Activated naive CD4-positive, alpha-beta T cell treated with anti-CD3 and anti-CD28 coated beads, Interleukin-2, amount 10 ng/mL, durations not matched to agents 7 days and 5 days (primary cell): ENCODE measurements at regions not wholly inside any gene's neighbourhood (a gene's known extent, or its start where the extent isn't known, plus 50 kb on each side); places are given as distances from the start of the nearest gene placed in this dataset.

Source experiments
- CTCF ChIA-PET: fragments of 350-600 bp; sonication (Branson Sonifier 250); formaldehyde crosslinking; loops from one replicate; lab custom pipeline; 2021; ENCODE audit warnings: antibody characterized with exemption; lab: Charles Lee
- DNase-seq: peaks from one replicate; pipeline ENCODE4 v3.0.0-alpha.2; 2020
- H3K27ac Mint-ChIP-seq: one replicate; pipeline ENCODE4 v1.8.0; 2021; ENCODE audit warnings: mild to moderate bottlenecking, moderate library complexity, mixed read lengths
- H3K27me3 Mint-ChIP-seq: one replicate; pipeline ENCODE4 v1.8.0; 2021; ENCODE audit warnings: mild to moderate bottlenecking, mixed read lengths
- H3K36me3 Mint-ChIP-seq: one replicate; pipeline ENCODE4 v1.8.0; 2021; ENCODE audit warnings: mixed read lengths
- H3K4me1 Mint-ChIP-seq: one replicate; pipeline ENCODE4 v1.8.0; 2021; ENCODE audit warnings: mixed read lengths
- H3K4me3 Mint-ChIP-seq: one replicate; pipeline ENCODE4 v1.8.0; 2021; ENCODE audit warnings: mild to moderate bottlenecking, moderate library complexity, mixed read lengths
- H3K9me3 Mint-ChIP-seq: one replicate; pipeline ENCODE4 v1.8.0; 2021; ENCODE audit warnings: mixed read lengths

DNA sequence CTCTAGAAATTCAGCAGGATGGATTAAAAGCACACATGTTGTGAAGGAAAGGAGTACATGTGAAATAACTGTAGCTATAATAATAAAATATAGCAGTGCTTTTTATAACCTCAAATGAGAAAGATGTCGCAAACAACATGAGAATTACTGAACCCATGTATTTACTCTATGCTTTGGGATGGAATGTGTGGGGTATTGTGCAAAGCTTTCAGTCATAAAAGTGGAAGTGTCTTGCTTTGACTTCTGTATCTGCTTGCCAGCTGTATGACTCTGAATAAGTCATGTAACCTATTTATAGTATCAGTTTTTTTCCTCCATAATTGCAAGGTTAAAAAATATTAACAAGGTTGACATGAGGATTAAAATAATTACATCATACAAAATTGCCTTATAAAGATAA is 519.3 kb upstream of the CADM2 start:
- CTCF ChIA-PET: no interaction called here
- peaks cover 10% of the 10 kb centered on the region for H3K9me3 Mint-ChIP-seq
- no peak for DNase-seq
- no peak overlapping the region for H3K27ac Mint-ChIP-seq
- H3K36me3 Mint-ChIP-seq: no peaks in the 10 kb centered on the region
- no peak overlapping the region for H3K4me3 Mint-ChIP-seq
- no peaks in the 10 kb centered on the region for H3K27me3 Mint-ChIP-seq
- H3K4me1 Mint-ChIP-seq: no peaks in the 10 kb centered on the region

DNA sequence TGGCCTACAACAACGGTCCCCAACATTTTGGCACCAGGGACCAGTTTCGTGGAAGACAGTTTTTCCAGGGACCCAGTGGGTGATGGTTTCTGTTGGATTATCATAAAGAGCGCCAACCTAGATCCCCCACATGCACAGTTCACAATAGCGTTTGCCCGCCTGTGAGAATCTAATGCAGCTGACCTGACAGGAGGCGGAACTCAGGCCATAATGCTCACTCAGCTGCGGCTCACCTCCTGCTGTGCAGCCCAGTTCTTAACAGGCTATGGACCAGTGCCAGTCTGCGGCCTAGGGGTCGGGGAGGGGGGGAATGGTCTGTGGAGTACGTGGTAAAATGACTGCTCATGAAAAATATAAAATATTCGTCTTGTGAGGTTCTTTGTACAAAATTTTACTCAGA is 518.5 kb upstream of the CADM2 start:
- Mint-ChIP-seq H3K4me1 (no peaks in the 10 kb centered on the region), H3K4me3 (no peak overlapping the region), H3K36me3 (no peaks in the 10 kb centered on the region), H3K9me3 (peaks cover 13% of the 10 kb centered on the region), H3K27me3 (no peaks in the 10 kb centered on the region), H3K27ac (no peak overlapping the region)
- CTCF ChIA-PET: no interaction called here
- DNase-seq: no peak

GRCh38 chr3:84442533-84442932 is 516.3 kb upstream of the CADM2 start:
- H3K27me3 Mint-ChIP-seq: no peaks in the 10 kb centered on the region
- H3K36me3 Mint-ChIP-seq: no peaks in the 10 kb centered on the region
- no peak for DNase-seq
- peaks cover 18% of the 10 kb centered on the region for H3K9me3 Mint-ChIP-seq
- no peak overlapping the region for H3K27ac Mint-ChIP-seq
- no peaks in the 10 kb centered on the region for H3K4me1 Mint-ChIP-seq
- H3K4me3 Mint-ChIP-seq: no peak overlapping the region
- CTCF ChIA-PET: no interaction called here

DNA sequence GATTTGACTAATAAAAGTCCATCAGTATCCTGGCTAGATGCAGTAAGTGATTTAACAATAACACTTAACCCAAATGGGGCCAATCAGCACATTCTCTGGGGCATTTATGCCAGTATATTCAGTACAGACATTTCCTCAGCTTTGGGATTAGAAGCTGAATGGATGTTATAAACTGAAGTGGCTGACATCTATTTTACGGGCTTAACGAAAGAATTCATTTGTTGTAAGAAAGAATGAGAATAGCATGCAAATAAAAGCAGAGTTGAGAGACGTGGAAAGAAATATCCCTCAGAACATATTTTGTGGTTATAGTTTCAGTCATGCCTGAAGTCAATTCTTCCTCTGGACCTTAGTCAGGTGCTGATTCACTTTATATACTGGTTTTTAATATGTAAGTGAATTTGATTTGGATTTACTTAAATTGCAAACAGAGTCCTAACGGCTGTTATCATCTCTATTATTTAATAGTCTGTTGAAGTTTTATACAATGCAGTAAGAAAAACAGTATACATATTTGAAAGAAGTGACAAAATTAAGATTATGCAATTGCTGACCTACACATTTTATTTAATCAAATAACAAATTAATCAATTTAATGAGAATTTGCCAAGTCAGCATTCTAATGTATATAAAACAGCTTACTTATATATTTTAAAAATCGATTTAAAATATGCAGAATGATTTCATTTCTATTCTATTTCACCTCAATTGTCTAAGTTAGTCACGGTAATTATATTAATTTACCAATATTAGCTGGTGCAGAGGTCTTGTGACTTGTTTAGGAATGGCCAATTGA is 513.9 kb upstream of the CADM2 start:
- CTCF ChIA-PET: no interaction called here
- H3K4me1 Mint-ChIP-seq: no peaks in the 10 kb centered on the region

GRCh38 chr3:84487296-84487695 is 471.5 kb upstream of the CADM2 start:
- Mint-ChIP-seq H3K27me3 (no peaks in the 10 kb centered on the region), H3K27ac (no peak overlapping the region), H3K4me1 (no peaks in the 10 kb centered on the region), H3K36me3 (no peaks in the 10 kb centered on the region), H3K4me3 (no peak overlapping the region), H3K9me3 (peaks cover 15% of the 10 kb centered on the region)
- DNase-seq: no peak
- CTCF ChIA-PET: no interaction called here

More for the DNA sequence above, 513.9 kb upstream of the CADM2 start:
- no peaks in the 10 kb centered on the region for H3K36me3 Mint-ChIP-seq
- no peaks in the 10 kb centered on the region for H3K27me3 Mint-ChIP-seq
- no peak overlapping the region for H3K4me3 Mint-ChIP-seq
- peaks cover 19% of the 10 kb centered on the region for H3K9me3 Mint-ChIP-seq
- DNase-seq: no peak
- no peak overlapping the region for H3K27ac Mint-ChIP-seq

DNA sequence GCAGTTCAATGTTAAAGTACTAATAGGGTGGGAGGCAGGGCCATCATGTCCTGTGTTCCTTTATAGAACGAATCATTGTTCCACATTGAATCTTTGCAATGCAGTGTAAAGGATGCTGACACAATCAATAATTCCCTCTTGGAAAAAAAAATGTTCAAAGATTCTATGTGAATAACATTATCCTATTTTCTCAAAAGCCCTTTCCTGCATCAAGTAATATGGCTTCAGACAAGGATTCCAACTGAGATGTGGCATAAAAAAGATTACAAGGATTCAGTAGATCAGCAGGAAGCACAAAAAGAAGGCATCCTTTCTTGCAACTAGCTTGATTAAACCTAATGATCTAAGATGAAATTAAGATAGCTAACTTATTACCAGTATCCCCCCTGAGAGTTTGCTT is 454.0 kb upstream of the CADM2 start:
- no peak overlapping the region for H3K4me3 Mint-ChIP-seq
- no peaks in the 10 kb centered on the region for H3K27me3 Mint-ChIP-seq
- no peaks in the 10 kb centered on the region for H3K4me1 Mint-ChIP-seq
- no peak for DNase-seq
- peaks cover 10% of the 10 kb centered on the region for H3K9me3 Mint-ChIP-seq
- CTCF ChIA-PET: no interaction called here
- H3K27ac Mint-ChIP-seq: no peak overlapping the region
- no peaks in the 10 kb centered on the region for H3K36me3 Mint-ChIP-seq

GRCh38 chr3:84510007-84510406 is 448.8 kb upstream of the CADM2 start:
- DNase-seq: no peak
- H3K36me3 Mint-ChIP-seq: no peaks in the 10 kb centered on the region
- H3K4me3 Mint-ChIP-seq: no peak overlapping the region
- no peaks in the 10 kb centered on the region for H3K27me3 Mint-ChIP-seq
- no peak overlapping the region for H3K27ac Mint-ChIP-seq
- no peaks in the 10 kb centered on the region for H3K4me1 Mint-ChIP-seq
- peaks cover 9% of the 10 kb centered on the region for H3K9me3 Mint-ChIP-seq
- CTCF ChIA-PET: no interaction called here

DNA sequence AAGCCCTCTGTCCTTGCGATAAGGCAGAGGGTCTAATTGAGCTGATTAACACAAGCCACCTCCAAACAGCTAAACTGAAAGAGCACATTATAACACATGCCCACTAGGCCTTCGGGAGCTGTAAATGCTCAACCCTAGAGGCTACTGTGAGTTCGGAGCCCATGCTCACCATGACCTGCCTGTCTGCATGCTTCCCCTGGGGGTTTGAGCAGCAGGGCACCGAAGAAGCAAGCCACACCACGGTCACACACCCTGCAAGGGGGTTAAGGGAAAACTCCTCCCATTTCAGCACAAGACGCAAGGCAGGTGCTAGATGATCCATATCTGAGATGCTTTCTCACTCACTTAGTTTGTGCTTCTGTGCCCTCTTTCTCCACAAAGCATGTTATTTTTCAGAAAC is 435.9 kb upstream of the CADM2 start:
- CTCF ChIA-PET: no interaction called here
- Mint-ChIP-seq H3K27me3 (no peaks in the 10 kb centered on the region), H3K4me3 (no peak overlapping the region), H3K9me3 (peaks cover 2% of the 10 kb centered on the region), H3K36me3 (no peaks in the 10 kb centered on the region), H3K4me1 (no peaks in the 10 kb centered on the region), H3K27ac (no peak overlapping the region)
- no peak for DNase-seq

DNA sequence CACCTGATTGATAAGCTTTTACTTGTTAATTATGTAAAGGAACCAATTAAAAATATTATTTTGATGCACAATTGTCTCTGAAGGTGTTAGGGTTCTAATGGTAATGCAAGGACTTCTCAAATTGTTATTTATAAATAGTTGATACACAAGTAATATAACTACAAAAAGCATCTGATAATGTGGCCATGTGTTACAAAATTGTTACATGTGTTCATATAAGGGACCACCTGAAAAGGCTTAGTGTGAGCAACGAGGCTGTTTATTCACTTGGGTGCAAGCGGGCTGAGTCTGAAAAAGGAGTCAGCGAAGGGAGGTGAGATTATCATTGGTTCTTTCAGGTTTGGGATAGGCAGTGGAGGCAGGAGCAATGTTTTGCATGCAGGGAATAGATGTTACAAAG is 421.9 kb upstream of the CADM2 start:
- Mint-ChIP-seq H3K9me3 (peaks cover 15% of the 10 kb centered on the region), H3K27me3 (no peaks in the 10 kb centered on the region)

DNA sequence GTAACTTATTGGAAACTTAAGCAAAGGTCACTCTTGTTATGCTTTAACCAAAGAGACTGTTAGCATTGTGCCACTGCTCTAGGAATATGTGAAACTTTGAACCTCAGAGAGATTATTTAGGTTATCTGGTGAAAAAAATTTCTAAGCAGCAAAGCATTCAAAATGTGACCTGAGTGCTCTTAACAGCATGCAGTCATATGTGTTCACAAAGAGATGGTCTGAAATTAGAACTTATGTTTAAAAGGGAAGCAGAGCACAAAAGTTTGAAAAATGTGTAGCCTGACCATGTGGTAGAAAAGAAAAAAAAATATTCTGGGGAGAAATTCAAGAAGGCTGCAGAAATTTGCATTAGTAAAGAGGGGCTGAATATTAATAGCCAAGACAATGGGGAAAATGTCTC is 420.2 kb upstream of the CADM2 start:
- no peaks in the 10 kb centered on the region for H3K4me1 Mint-ChIP-seq
- H3K27me3 Mint-ChIP-seq: no peaks in the 10 kb centered on the region
- CTCF ChIA-PET: no interaction called here
- no peak for DNase-seq
- no peaks in the 10 kb centered on the region for H3K36me3 Mint-ChIP-seq
- H3K9me3 Mint-ChIP-seq: peaks cover 9% of the 10 kb centered on the region
- H3K4me3 Mint-ChIP-seq: no peak overlapping the region
- no peak overlapping the region for H3K27ac Mint-ChIP-seq

More for the DNA sequence above, 421.9 kb upstream of the CADM2 start:
- Mint-ChIP-seq H3K4me3 (no peak overlapping the region), H3K36me3 (no peaks in the 10 kb centered on the region), H3K4me1 (no peaks in the 10 kb centered on the region), H3K27ac (no peak overlapping the region)
- no peak for DNase-seq
- CTCF ChIA-PET: no interaction called here

DNA sequence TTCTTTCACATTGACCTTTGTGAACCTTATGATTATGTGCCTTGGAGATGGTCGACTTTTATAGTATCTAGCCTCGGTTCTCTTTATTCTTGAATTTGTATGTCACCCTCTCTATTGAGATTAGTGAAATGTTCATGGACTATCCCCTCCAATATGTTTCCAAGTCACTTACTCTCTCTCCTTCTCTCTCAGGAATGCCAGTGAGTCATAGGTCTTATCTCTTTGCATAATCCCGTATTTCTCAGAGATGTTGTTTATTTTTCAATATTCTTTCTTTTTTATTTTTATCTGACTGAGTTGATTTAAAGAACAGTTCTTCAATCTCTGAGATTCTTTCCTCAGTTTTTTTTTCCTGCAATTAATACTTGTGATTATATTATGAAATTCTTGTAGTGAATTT is 411.6 kb upstream of the CADM2 start:
- CTCF ChIA-PET: interaction anchor here (1.1 to 1.8 kb wide), 4 partner anchors 11 to 1029 kb away, joined by 3 to 8 read pairs (median 6); no protein-coding TSS in a partner anchor
- Mint-ChIP-seq H3K9me3 (no peaks in the 10 kb centered on the region), H3K4me3 (no peak overlapping the region), H3K4me1 (no peaks in the 10 kb centered on the region), H3K36me3 (no peaks in the 10 kb centered on the region), H3K27ac (no peak overlapping the region), H3K27me3 (no peaks in the 10 kb centered on the region)
- DNase-seq: no peak

DNA sequence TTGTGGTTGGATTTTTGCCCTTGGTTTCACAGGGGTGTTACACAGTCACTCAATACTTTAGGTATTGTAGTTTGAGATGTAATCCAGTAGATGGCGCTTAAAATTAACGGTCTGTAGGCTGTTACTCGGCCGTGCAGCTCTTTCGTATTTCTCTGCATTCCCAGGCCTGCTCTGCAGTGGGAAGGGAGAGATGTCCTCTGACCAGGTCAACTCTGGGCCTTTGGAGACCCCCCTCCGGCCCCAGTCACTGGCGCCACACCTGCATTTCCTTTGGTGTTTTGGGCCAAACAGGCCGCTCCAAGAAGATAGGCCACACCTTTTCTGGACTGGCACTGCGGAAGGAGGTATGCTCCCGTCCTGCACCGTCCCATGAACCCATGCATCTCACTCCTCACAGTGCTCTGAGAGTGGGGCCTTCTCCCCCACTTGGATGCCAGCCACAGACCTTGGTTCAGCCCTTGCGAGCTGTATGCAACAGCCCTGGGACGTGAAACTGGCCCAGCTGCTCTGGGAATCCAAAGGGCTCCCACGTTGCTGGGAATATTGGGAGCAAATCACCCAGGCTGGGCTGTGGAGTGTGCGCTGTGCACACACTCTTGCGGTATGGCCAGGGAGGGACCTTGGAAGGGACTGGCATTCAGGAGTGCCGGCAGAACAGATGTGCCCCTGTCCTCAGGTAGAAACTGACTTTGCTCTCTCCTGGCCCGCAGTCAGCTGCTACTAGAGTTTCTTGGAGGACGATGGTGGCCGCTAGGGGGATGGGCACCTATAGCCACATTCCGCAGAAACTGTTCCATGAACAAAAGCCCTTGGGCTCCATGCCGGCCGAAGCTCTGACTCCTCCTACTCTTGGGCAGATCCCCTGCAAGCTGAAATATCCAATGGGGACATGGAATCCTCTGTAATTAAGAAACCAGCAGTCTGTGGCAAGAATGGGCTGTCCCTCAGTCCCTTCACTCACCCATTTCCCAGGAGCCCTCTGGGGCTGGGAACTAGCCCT is 410.5 kb upstream of the CADM2 start:
- Mint-ChIP-seq H3K9me3 (no peaks in the 10 kb centered on the region), H3K4me1 (no peaks in the 10 kb centered on the region), H3K4me3 (no peak overlapping the region), H3K36me3 (no peaks in the 10 kb centered on the region), H3K27me3 (no peaks in the 10 kb centered on the region), H3K27ac (no peak overlapping the region)
- CTCF ChIA-PET: interaction anchor here (1.1 to 1.8 kb wide), 4 partner anchors 12 to 1028 kb away, joined by 3 to 8 read pairs (median 6); no protein-coding TSS in a partner anchor
- DNase-seq: no peak

GRCh38 chr3:84555629-84556028 is 403.2 kb upstream of the CADM2 start:
- Mint-ChIP-seq H3K4me1 (no peaks in the 10 kb centered on the region), H3K27me3 (no peaks in the 10 kb centered on the region), H3K9me3 (peaks cover 2% of the 10 kb centered on the region), H3K27ac (no peak overlapping the region), H3K4me3 (no peak overlapping the region), H3K36me3 (no peaks in the 10 kb centered on the region)
- no peak for DNase-seq
- CTCF ChIA-PET: no interaction called here

- no peaks in the 10 kb centered on the region for H3K27me3 Mint-ChIP-seq
- H3K4me1 Mint-ChIP-seq: no peaks in the 10 kb centered on the region
- no peak overlapping the region for H3K27ac Mint-ChIP-seq
- H3K36me3 Mint-ChIP-seq: no peaks in the 10 kb centered on the region
- CTCF ChIA-PET: no interaction called here
- H3K4me3 Mint-ChIP-seq: no peak overlapping the region
- H3K9me3 Mint-ChIP-seq: peaks cover 4% of the 10 kb centered on the region
- no peak for DNase-seq
These were observed 392.5 kb upstream of the CADM2 start for GRCh38 chr3:84566256-84566655.
